Endodermal cell (in vitro differentiated cells): ENCODE measurements at regions not wholly inside any gene's neighbourhood (a gene's known extent, or its start where the extent isn't known, plus 50 kb on each side); places are given as distances from the start of the nearest gene placed in this dataset.

Experiments used
- DNase-seq: peaks from one replicate; pipeline ENCODE4 v3.0.0-alpha.2; 2017
- H3K27ac ChIP-seq: 2 replicates; pipeline ENCODE4 v1.5.1; 2013; ENCODE audit warnings: mild to moderate bottlenecking, low read depth, low read length, moderate library complexity
- H3K27me3 ChIP-seq: 2 replicates; pipeline ENCODE4 v1.6.1; 2013; ENCODE audit warnings: mild to moderate bottlenecking, low read length, moderate library complexity; ENCODE audit not compliant: insufficient read depth, control insufficient read depth, poor library complexity, severe bottlenecking
- H3K36me3 ChIP-seq: 2 replicates; pipeline ENCODE4 v1.7.0; 2013; ENCODE audit warnings: mild to moderate bottlenecking, low read length, moderate library complexity; ENCODE audit not compliant: control insufficient read depth, insufficient read depth
- H3K4me1 ChIP-seq: one replicate; pipeline ENCODE4 v1.7.0; 2013; ENCODE audit warnings: low read length; ENCODE audit not compliant: control insufficient read depth, insufficient read depth
- H3K4me3 ChIP-seq: 2 replicates; pipeline ENCODE4 v1.5.1; 2013; ENCODE audit warnings: mild to moderate bottlenecking, low read length, moderate library complexity
- H3K9ac ChIP-seq: 2 replicates; pipeline ENCODE4 v1.6.1; 2013; ENCODE audit warnings: mild to moderate bottlenecking, low read length, moderate library complexity; ENCODE audit not compliant: poor library complexity, severe bottlenecking; ENCODE audit errors: extremely low read depth
- H3K9me3 ChIP-seq: 2 replicates; pipeline ENCODE4 v1.6.1; 2013; ENCODE audit warnings: mild to moderate bottlenecking, low read length, moderate library complexity; ENCODE audit not compliant: control insufficient read depth
- H3K27ac Mint-ChIP-seq: 2 replicates; pipeline ENCODE4 v1.8.0; 2020; ENCODE audit warnings: mixed read lengths
- H3K27me3 Mint-ChIP-seq: 2 replicates; pipeline ENCODE4 v1.8.0; 2021; ENCODE audit warnings: mild to moderate bottlenecking, mixed read lengths; ENCODE audit not compliant: insufficient read depth
- H3K36me3 Mint-ChIP-seq: 2 replicates; pipeline ENCODE4 v1.8.0; 2020; ENCODE audit warnings: low read depth, mixed read lengths
- H3K4me1 Mint-ChIP-seq: 2 replicates; pipeline ENCODE4 v1.8.0; 2020; ENCODE audit warnings: mixed read lengths
- H3K4me3 Mint-ChIP-seq: 2 replicates; pipeline ENCODE4 v1.8.0; 2020; ENCODE audit warnings: mild to moderate bottlenecking, moderate library complexity, mixed read lengths
- H3K9me3 Mint-ChIP-seq: 2 replicates; pipeline ENCODE4 v1.8.0; 2020; ENCODE audit warnings: mild to moderate bottlenecking, mixed read lengths
- CTCF ChIP-seq: fragments of 200-600 bp; sonication (generic); conservative IDR thresholded peaks from 2 replicates; pipeline ENCODE4 v1.5.0; 2021; ENCODE audit warnings: antibody characterized with exemption, mild to moderate bottlenecking
- WGBS, 2 experiments: methylation state at CpG; one replicate each; pipeline versions ENCODE4 v1.1.5 to v1.1.7; 2013; ENCODE audit warnings: missing lambda C conversion rate in 2 of 2, mixed read lengths in 1 of 2; ENCODE audit not compliant: insufficient coverage in 1 of 2, insufficient read length in 1 of 2; 5-methylcytosine and 5-hydroxymethylcytosine counted together

GRCh38 chr6:144415835-144416237 is 130.7 kb downstream of the UTRN start:
- H3K36me3 ChIP-seq: no peaks in the 10 kb centered on the region
- no peaks in the 10 kb centered on the region for H3K27me3 Mint-ChIP-seq
- H3K27ac Mint-ChIP-seq: no peak overlapping the region
- H3K36me3 Mint-ChIP-seq: no peaks in the 10 kb centered on the region
- WGBS, 2 experiments: 98% methylated on average over 2 of the region's 2 CpGs; no CpG with 5 or more reads in 1 of the 2 experiments
- peaks cover 4% of the 10 kb centered on the region for H3K4me1 Mint-ChIP-seq
- no peak for DNase-seq
- H3K27ac ChIP-seq: no peak overlapping the region
- H3K9me3 ChIP-seq: no peaks in the 10 kb centered on the region
- peaks cover 4% of the 10 kb centered on the region for H3K9me3 Mint-ChIP-seq
- no peak overlapping the region for H3K4me3 Mint-ChIP-seq
- no peak for TF ChIP-seq CTCF
- no peaks in the 10 kb centered on the region for H3K27me3 ChIP-seq
- H3K9ac ChIP-seq: no peak overlapping the region
- no peaks in the 10 kb centered on the region for H3K4me1 ChIP-seq
- H3K4me3 ChIP-seq: no peak overlapping the region

- Histone ChIP-seq H3K27me3 (no peaks in the 10 kb centered on the region), H3K4me1 (no peaks in the 10 kb centered on the region), H3K27ac (no peak overlapping the region), H3K4me3 (no peak overlapping the region), H3K36me3 (no peaks in the 10 kb centered on the region), H3K9me3 (no peaks in the 10 kb centered on the region), H3K9ac (no peak overlapping the region)
- peaks cover under 1% of the 10 kb centered on the region for H3K9me3 Mint-ChIP-seq
- no peaks in the 10 kb centered on the region for H3K36me3 Mint-ChIP-seq
- no peak overlapping the region for H3K4me3 Mint-ChIP-seq
- no peak for TF ChIP-seq CTCF
- H3K27ac Mint-ChIP-seq: no peak overlapping the region
- DNase-seq: no peak
- 94 to 100% methylated on average over 1 to 4 of the region's 4 CpGs for WGBS, 2 experiments
- H3K4me1 Mint-ChIP-seq: peaks cover 4% of the 10 kb centered on the region
- H3K27me3 Mint-ChIP-seq: no peaks in the 10 kb centered on the region
Measured at GRCh38 chr6:144416244-144416643, 131.1 kb downstream of the UTRN start.

- no peaks in the 10 kb centered on the region for H3K36me3 Mint-ChIP-seq
- H3K27ac Mint-ChIP-seq: no peak overlapping the region
- Histone ChIP-seq H3K9me3 (no peaks in the 10 kb centered on the region), H3K4me1 (no peaks in the 10 kb centered on the region), H3K36me3 (no peaks in the 10 kb centered on the region), H3K27me3 (no peaks in the 10 kb centered on the region), H3K27ac (no peak overlapping the region), H3K9ac (no peak overlapping the region), H3K4me3 (no peak overlapping the region)
- no peaks in the 10 kb centered on the region for H3K9me3 Mint-ChIP-seq
- H3K27me3 Mint-ChIP-seq: no peaks in the 10 kb centered on the region
- no peak for DNase-seq
- no peak for TF ChIP-seq CTCF
- no peaks in the 10 kb centered on the region for H3K4me1 Mint-ChIP-seq
- 95% methylated on average over 1 of the region's 1 CpG; no CpG with 5 or more reads in 1 of the 2 experiments for WGBS, 2 experiments
- H3K4me3 Mint-ChIP-seq: no peak overlapping the region
Measured at GRCh38 chr6:144416773-144417172, 131.6 kb downstream of the UTRN start.
